ENCODE measurements at regions not wholly inside any gene's neighbourhood (a gene's known extent, or its start where the extent isn't known, plus 50 kb on each side); places are given as distances from the start of the nearest gene placed in this dataset.

DNA sequence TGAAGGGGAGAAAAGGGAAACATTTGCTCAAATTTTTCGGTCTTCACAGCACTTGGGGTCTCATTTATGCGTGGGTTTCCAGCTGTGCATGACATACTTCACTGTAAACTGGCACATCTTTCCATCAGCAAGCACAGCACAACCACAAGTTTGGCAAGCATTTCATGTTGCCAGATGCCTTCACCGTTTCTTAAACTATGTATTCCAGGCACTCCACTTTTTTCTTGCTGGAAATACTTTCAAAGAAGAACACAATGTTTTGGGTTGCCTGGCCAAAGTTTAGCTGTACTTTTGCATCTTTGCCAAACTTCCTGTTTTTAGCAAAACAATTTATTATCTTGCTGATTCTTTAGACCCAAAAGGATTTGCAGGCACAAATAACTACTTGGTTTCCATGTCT lies 194.6 kb upstream of the MEIS1 start:
- Histone ChIP-seq H3K4me3 (no peak overlapping the region), H3K4me1 (peaks cover 0 to 16% (median 3%) of the 10 kb centered on the region in 4 donors), H3K27ac (peak overlapping the region; percentile 28 to 62 (median 50)), H3K36me3 (no peaks in the 10 kb centered on the region), H3K27me3 (no peaks in the 10 kb centered on the region), H3K9me3 (no peaks in the 10 kb centered on the region)
- 46 to 59% methylated on average over 3 of the region's 3 CpGs for WGBS, 2 donors (ENCODE audit: low coverage in 1 of 2)
- intact Hi-C loops (cut with DNase I; ENCODE audit: low total_unique reads), result no loop called here
- no peak for TF ChIP-seq POLR2A (IDR thresholded peaks at IDR 0.05)
- TF ChIP-seq EP300 (IDR thresholded peaks at IDR 0.05; ENCODE audit: low read depth), result peak; percentile 50
- TF ChIP-seq POLR2AphosphoS5 (IDR thresholded peaks at IDR 0.05), result peak in 2 of 3 donors; percentile 58 to 73
- in situ Hi-C loops (cut with MboI; ENCODE audit: low pct_ligation_motif_present in 1 of 4, low pct_unique_long_range_greater_than_20kb in 1 of 4, low sequenced_read_pairs in 3 of 4), result no loop called here
- no peak for DNase-seq

DNA sequence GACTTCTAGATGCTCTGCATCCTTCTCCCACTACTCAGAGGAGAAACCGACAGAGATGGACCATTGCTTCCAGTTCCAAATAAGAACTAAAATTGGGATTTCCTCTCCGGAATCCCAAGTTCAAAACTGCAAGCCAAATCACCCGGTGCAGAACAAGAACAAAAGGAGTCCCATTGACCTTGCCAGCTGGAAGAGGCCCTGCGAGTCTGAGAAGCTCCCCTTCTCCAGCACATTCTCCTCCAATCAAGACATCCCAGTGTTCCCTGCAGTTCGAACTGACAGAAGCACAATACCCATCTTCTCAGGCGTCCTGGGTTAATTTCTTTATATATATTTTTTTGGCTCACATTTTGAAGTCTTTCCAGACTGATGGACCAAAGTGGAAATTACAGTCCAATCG lies 195.3 kb upstream of the MEIS1 start:
- Histone ChIP-seq H3K27ac (peak overlapping the region; percentile 28 to 62 (median 50)), H3K4me3 (no peak overlapping the region), H3K4me1 (peaks cover 0 to 16% (median 3%) of the 10 kb centered on the region in 4 donors), H3K27me3 (no peaks in the 10 kb centered on the region), H3K36me3 (no peaks in the 10 kb centered on the region), H3K9me3 (no peaks in the 10 kb centered on the region)
- 63 to 68% methylated on average over 6 to 7 of the region's 7 CpGs for WGBS, 2 donors (ENCODE audit: low coverage in 1 of 2)
- no peak for DNase-seq
- in situ Hi-C loops (cut with MboI; ENCODE audit: low pct_ligation_motif_present in 1 of 4, low pct_unique_long_range_greater_than_20kb in 1 of 4, low sequenced_read_pairs in 3 of 4) (no loop called here), intact Hi-C loops (cut with DNase I; ENCODE audit: low total_unique reads) (no loop called here)
- no peak for TF ChIP-seq EP300 (IDR thresholded peaks at IDR 0.05; ENCODE audit: low read depth)
- no peak for TF ChIP-seq POLR2A (IDR thresholded peaks at IDR 0.05)
- no peak for TF ChIP-seq POLR2AphosphoS5 (IDR thresholded peaks at IDR 0.05)
- TF ChIP-seq, protein P1, sequence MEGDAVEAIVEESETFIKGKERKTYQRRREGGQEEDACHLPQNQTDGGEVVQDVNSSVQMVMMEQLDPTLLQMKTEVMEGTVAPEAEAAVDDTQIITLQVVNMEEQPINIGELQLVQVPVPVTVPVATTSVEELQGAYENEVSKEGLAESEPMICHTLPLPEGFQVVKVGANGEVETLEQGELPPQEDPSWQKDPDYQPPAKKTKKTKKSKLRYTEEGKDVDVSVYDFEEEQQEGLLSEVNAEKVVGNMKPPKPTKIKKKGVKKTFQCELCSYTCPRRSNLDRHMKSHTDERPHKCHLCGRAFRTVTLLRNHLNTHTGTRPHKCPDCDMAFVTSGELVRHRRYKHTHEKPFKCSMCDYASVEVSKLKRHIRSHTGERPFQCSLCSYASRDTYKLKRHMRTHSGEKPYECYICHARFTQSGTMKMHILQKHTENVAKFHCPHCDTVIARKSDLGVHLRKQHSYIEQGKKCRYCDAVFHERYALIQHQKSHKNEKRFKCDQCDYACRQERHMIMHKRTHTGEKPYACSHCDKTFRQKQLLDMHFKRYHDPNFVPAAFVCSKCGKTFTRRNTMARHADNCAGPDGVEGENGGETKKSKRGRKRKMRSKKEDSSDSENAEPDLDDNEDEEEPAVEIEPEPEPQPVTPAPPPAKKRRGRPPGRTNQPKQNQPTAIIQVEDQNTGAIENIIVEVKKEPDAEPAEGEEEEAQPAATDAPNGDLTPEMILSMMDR (IDR thresholded peaks at IDR 0.05), result no peak

DNA sequence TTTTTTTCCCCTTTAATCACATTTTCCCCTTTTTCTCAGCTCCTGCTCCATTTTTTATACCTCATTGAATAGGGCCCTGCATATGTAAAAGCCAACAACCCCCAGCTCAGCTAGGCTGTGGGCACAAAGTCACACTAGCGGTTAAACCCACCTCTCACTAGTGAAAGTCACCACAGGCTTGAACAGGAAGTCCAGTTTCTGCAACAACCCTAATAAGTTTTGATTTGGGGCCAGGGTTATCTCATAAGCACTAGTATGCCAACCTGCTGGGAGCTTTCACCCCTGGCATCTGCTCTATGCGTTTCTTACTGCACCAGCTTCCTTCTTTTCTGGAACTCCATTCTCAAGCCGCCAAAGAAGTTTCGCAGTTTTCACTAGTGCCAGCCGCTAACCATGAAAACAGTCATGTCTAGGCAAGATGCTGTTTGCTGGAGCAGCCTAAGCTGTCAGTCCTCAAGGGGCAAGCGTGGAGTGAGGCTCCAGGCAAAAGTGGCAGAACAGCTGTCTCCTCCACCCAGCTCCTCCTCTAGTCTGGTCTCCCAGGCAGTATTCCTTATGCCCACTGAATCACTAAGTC lies 197.0 kb upstream of the MEIS1 start:
- Histone ChIP-seq H3K36me3 (no peaks in the 10 kb centered on the region), H3K27ac (no peak overlapping the region), H3K4me1 (peaks cover 0 to 16% (median 3%) of the 10 kb centered on the region in 4 donors), H3K4me3 (no peak overlapping the region), H3K9me3 (no peaks in the 10 kb centered on the region), H3K27me3 (no peaks in the 10 kb centered on the region)
- TF ChIP-seq POLR2AphosphoS5 (IDR thresholded peaks at IDR 0.05) (no peak), EP300 (IDR thresholded peaks at IDR 0.05; ENCODE audit: low read depth) (no peak), POLR2A (IDR thresholded peaks at IDR 0.05) (no peak)
- TF ChIP-seq, protein P1 (IDR thresholded peaks at IDR 0.05), result no peak
- DNase-seq, result no peak
- in situ Hi-C loops (cut with MboI; ENCODE audit: low pct_ligation_motif_present in 1 of 4, low pct_unique_long_range_greater_than_20kb in 1 of 4, low sequenced_read_pairs in 3 of 4) (no loop called here), intact Hi-C loops (cut with DNase I; ENCODE audit: low total_unique reads) (no loop called here)
- WGBS, 2 donors (ENCODE audit: low coverage in 1 of 2), result 90% methylated on average over 6 of the region's 6 CpGs; no CpG with 5 or more reads in 1 of the 2 donors

DNA sequence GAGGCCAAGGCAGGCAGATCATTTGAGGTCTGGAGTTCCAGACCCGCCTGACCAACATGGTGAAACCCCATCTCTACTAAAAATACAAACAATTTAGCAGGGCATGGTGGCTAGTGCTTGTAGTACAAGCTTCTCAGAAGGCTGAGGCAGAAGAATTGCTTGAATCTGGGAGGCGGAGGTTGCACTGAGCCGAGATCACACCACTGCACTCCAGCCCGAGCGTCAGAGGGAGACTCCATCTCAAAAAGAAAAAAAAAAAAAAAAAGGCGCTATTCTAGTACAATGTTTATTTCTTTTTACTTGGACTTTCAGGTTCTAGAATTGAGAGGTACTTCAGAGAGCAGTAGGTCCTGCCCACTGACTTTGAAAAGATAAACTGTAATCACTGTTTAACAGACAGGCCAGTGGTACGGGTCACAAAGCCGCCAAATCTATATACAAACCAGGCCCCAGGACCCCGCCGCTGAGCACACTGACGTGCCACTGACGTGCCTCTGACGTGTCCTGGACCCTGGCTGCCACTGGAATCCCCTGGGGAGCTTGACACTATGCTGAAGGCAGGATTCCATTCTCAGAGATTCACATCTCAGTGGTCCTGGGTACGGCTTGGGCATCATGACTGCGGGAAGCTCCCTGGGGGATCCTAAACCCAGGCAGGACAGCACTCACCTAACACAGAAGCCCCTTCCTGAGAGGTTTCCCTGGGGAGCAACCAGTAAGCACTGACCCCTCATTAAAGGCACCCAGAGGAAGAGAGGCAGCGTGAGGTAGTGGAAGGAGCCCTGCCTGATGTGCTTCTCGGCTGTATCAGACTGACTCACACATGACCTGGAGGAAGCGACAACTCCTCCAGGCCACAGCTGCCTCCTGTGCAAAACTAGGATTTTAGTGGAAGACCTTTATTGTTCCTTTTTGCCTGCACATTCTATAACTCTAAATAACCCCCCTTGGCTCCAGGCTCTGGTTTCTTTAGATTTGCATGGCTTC lies 197.8 kb upstream of the MEIS1 start:
- no peak for TF ChIP-seq POLR2A (IDR thresholded peaks at IDR 0.05)
- TF ChIP-seq, protein P1 (IDR thresholded peaks at IDR 0.05), result no peak
- TF ChIP-seq POLR2AphosphoS5 (IDR thresholded peaks at IDR 0.05), result no peak
- no peak for TF ChIP-seq EP300 (IDR thresholded peaks at IDR 0.05; ENCODE audit: low read depth)
- no peak for DNase-seq
- in situ Hi-C loops (cut with MboI; ENCODE audit: low pct_ligation_motif_present in 1 of 4, low pct_unique_long_range_greater_than_20kb in 1 of 4, low sequenced_read_pairs in 3 of 4), result no loop called here
- Histone ChIP-seq H3K27me3 (no peaks in the 10 kb centered on the region), H3K4me1 (peaks cover 0 to 16% (median 3%) of the 10 kb centered on the region in 4 donors), H3K4me3 (no peak overlapping the region), H3K36me3 (no peaks in the 10 kb centered on the region), H3K27ac (no peak overlapping the region), H3K9me3 (no peaks in the 10 kb centered on the region)
- 73 to 80% methylated on average over 1 to 18 of the region's 18 CpGs for WGBS, 2 donors (ENCODE audit: low coverage in 1 of 2)
- intact Hi-C loops (cut with DNase I; ENCODE audit: low total_unique reads), result no loop called here
